ENCODE measurements at regions not wholly inside any gene's neighbourhood (a gene's known extent, or its start where the extent isn't known, plus 50 kb on each side); places are given as distances from the start of the nearest gene placed in this dataset.

DNA sequence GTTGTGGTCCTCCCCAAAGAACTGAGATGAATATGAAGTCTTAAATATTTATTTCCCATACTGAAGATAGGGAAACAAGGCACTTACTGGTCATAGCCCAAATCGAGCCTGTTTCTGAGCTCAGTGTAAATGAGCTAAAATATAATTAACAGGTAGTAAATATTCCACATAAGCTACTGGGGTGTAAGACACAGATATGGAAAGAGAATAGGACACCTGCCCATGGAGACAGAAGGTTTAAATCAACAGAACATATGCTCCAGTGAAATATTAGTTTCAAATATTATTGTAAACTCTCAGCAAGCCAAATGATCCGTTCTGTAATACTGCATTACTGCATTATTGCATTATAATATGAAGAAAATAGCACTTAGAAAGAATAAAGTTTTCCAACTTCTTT is 537.9 kb downstream of the ANKRD7 start:
- no peak for DNase-seq (ENCODE audit: low spot score)
- no peak overlapping the region for H3K4me3 ChIP-seq (ENCODE audit: low read depth, low read length, poor library complexity, severe bottlenecking)
- intact Hi-C loops (cut with micrococcal nuclease; ENCODE audit: unreplicated experiment): no loop called here
- ChIA-PET POLR2A (ENCODE audit: low non-redundant PET) (no interaction called here), CTCF (no interaction called here)
- no peak overlapping the region for H3K27ac ChIP-seq (ENCODE audit: low read depth, low read length, poor library complexity, severe bottlenecking)
- no TSS peak for BruUV-seq (replicated peaks)
- H3K4me1 ChIP-seq (ENCODE audit: insufficient read depth, low read length, poor library complexity, severe bottlenecking): no peaks in the 10 kb centered on the region
- H3K36me3 ChIP-seq (ENCODE audit: insufficient read depth, low read length, poor library complexity, severe bottlenecking): no peaks in the 10 kb centered on the region
- H3K27me3 ChIP-seq (replicated peaks; ENCODE audit: insufficient read depth, low read depth, low read length, poor library complexity): no peaks in the 10 kb centered on the region
- H3K9me3 ChIP-seq (ENCODE audit: low read depth, low read length, poor library complexity, severe bottlenecking): no peaks in the 10 kb centered on the region
- no peak for TF ChIP-seq EZH2 (IDR thresholded peaks at IDR 0.05; ENCODE audit: borderline replicate concordance, low read depth, low read length, poor library complexity, severe bottlenecking)
- TF ChIP-seq, protein P1, sequence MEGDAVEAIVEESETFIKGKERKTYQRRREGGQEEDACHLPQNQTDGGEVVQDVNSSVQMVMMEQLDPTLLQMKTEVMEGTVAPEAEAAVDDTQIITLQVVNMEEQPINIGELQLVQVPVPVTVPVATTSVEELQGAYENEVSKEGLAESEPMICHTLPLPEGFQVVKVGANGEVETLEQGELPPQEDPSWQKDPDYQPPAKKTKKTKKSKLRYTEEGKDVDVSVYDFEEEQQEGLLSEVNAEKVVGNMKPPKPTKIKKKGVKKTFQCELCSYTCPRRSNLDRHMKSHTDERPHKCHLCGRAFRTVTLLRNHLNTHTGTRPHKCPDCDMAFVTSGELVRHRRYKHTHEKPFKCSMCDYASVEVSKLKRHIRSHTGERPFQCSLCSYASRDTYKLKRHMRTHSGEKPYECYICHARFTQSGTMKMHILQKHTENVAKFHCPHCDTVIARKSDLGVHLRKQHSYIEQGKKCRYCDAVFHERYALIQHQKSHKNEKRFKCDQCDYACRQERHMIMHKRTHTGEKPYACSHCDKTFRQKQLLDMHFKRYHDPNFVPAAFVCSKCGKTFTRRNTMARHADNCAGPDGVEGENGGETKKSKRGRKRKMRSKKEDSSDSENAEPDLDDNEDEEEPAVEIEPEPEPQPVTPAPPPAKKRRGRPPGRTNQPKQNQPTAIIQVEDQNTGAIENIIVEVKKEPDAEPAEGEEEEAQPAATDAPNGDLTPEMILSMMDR (conservative IDR thresholded peaks at IDR 0.05; ENCODE audit: low read depth, low read length): no peak

DNA sequence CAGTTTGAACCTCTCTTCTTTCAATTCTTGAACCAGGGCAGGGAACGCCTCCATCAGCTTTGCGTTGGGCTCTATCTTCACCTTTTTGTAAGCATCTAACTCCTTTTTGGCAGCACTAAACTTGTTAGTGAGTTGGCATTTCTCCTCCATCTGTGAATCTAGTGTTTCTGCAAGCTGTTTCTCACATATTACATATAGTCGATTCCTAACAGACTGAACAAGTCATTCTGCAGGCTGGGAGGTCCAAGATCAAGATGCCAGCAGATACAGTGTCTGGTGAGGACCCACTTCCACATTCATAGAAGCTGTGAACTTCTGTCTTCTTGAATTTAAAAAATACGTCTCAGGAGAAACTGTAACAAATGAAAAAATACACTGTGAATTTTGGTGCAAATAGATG is 539.7 kb downstream of the ANKRD7 start:
- intact Hi-C loops (cut with micrococcal nuclease; ENCODE audit: unreplicated experiment): no loop called here
- POLR2A ChIA-PET (ENCODE audit: low non-redundant PET): no interaction called here
- H3K27me3 ChIP-seq (replicated peaks; ENCODE audit: insufficient read depth, low read depth, low read length, poor library complexity): no peaks in the 10 kb centered on the region
- TF ChIP-seq, protein P1 (conservative IDR thresholded peaks at IDR 0.05; ENCODE audit: low read depth, low read length): no peak
- TF ChIP-seq EZH2 (IDR thresholded peaks at IDR 0.05; ENCODE audit: borderline replicate concordance, low read depth, low read length, poor library complexity, severe bottlenecking): no peak
- no peaks in the 10 kb centered on the region for H3K4me1 ChIP-seq (ENCODE audit: insufficient read depth, low read length, poor library complexity, severe bottlenecking)
- no peaks in the 10 kb centered on the region for H3K36me3 ChIP-seq (ENCODE audit: insufficient read depth, low read length, poor library complexity, severe bottlenecking)
- H3K27ac ChIP-seq (ENCODE audit: low read depth, low read length, poor library complexity, severe bottlenecking): no peak overlapping the region
- no peaks in the 10 kb centered on the region for H3K9me3 ChIP-seq (ENCODE audit: low read depth, low read length, poor library complexity, severe bottlenecking)
- no peak for DNase-seq (ENCODE audit: low spot score)
- no peak overlapping the region for H3K4me3 ChIP-seq (ENCODE audit: low read depth, low read length, poor library complexity, severe bottlenecking)
- no TSS peak for BruUV-seq (replicated peaks)
- CTCF ChIA-PET: no interaction called here

DNA sequence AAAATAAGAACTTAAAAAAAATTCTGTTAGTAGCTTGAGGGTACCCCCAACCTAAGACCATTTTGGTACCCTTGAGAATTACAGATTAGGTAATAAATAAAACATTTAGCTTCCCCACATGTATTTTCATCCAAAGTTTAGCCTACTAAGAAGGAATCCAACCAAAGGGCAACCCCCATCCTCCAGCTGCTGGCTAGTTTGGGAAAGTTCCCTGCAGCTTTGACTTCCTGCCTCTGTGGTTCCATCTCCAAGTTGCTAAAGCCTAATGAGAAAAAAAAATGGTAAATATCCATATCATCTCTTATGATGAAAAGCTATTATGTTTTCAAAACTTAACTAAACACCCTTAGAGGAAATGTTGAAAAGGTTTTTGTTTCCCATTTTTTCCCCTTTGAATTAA is 547.2 kb downstream of the ANKRD7 start:
- intact Hi-C loops (cut with micrococcal nuclease; ENCODE audit: unreplicated experiment): no loop called here
- no peaks in the 10 kb centered on the region for H3K36me3 ChIP-seq (ENCODE audit: insufficient read depth, low read length, poor library complexity, severe bottlenecking)
- H3K4me3 ChIP-seq (ENCODE audit: low read depth, low read length, poor library complexity, severe bottlenecking): no peak overlapping the region
- POLR2A ChIA-PET (ENCODE audit: low non-redundant PET): no interaction called here
- no TSS peak for BruUV-seq (replicated peaks)
- DNase-seq (ENCODE audit: low spot score): peak; percentile 40
- TF ChIP-seq EZH2 (IDR thresholded peaks at IDR 0.05; ENCODE audit: borderline replicate concordance, low read depth, low read length, poor library complexity, severe bottlenecking): no peak
- TF ChIP-seq, protein P1 (conservative IDR thresholded peaks at IDR 0.05; ENCODE audit: low read depth, low read length): no peak
- peaks cover 7% of the 10 kb centered on the region for H3K4me1 ChIP-seq (ENCODE audit: insufficient read depth, low read length, poor library complexity, severe bottlenecking)
- H3K9me3 ChIP-seq (ENCODE audit: low read depth, low read length, poor library complexity, severe bottlenecking): no peaks in the 10 kb centered on the region
- H3K27me3 ChIP-seq (replicated peaks; ENCODE audit: insufficient read depth, low read depth, low read length, poor library complexity): no peaks in the 10 kb centered on the region
- no peak overlapping the region for H3K27ac ChIP-seq (ENCODE audit: low read depth, low read length, poor library complexity, severe bottlenecking)
- CTCF ChIA-PET: no interaction called here

Measured in A673 (cell line).